Activated CD4-positive, alpha-beta T cell treated with anti-CD3 and anti-CD28 coated beads for 36 hours (primary cell): ENCODE measurements at regions not wholly inside any gene's neighbourhood (a gene's known extent, or its start where the extent isn't known, plus 50 kb on each side); places are given as distances from the start of the nearest gene placed in this dataset.
"Not testable (repeated sequence)": the region's sequence is repeated elsewhere in the genome, so short reads cannot be mapped to it uniquely, and the experiment has no call there.

Experiments used
- ATAC-seq: fragments of 200-7000 bp; cut with Tn5 transposase; one replicate; pipeline ENCODE4 v1.10.0; 2021; ENCODE audit warnings: mild to moderate bottlenecking, moderate library complexity
- CTCF ChIA-PET: fragments of 350-600 bp; sonication (Branson Sonifier 250); formaldehyde crosslinking; loops from one replicate; lab custom pipeline; 2021; ENCODE audit warnings: antibody characterized with exemption; lab: Charles Lee
- POLR2A ChIA-PET: fragments of 350-600 bp; sonication (Branson Sonifier 250); formaldehyde crosslinking; loops from one replicate; lab custom pipeline; 2021; ENCODE audit warnings: antibody characterized with exemption, inconsistent platforms; lab: Charles Lee
- DNase-seq: peaks from one replicate; pipeline ENCODE4 v3.0.0-alpha.2; 2020
- H3K27ac Mint-ChIP-seq: one replicate; pipeline ENCODE4 v1.8.0; 2021; ENCODE audit warnings: mixed read lengths
- H3K27me3 Mint-ChIP-seq: one replicate; pipeline ENCODE4 v1.8.0; 2021; ENCODE audit warnings: mixed read lengths
- H3K36me3 Mint-ChIP-seq: one replicate; pipeline ENCODE4 v1.8.0; 2021; ENCODE audit warnings: low read depth, mixed read lengths
- H3K4me1 Mint-ChIP-seq: one replicate; pipeline ENCODE4 v1.8.0; 2021; ENCODE audit warnings: mixed read lengths
- H3K4me3 Mint-ChIP-seq: one replicate; pipeline ENCODE4 v1.8.0; 2021; ENCODE audit warnings: mild to moderate bottlenecking, moderate library complexity, mixed read lengths
- H3K9me3 Mint-ChIP-seq: one replicate; pipeline ENCODE4 v1.8.0; 2021; ENCODE audit warnings: low read depth, mixed read lengths
- intact Hi-C, 2 experiments: fragments of 100-400 bp; cut with DNase I in 1 of 2; cut with micrococcal nuclease in 1 of 2; formaldehyde crosslinking; loops; one replicate each; pipeline versions ENCODE4 v1.14.2 to v1.15.1; 2022 to 2024; cut with DNase I, micrococcal nuclease

DNA sequence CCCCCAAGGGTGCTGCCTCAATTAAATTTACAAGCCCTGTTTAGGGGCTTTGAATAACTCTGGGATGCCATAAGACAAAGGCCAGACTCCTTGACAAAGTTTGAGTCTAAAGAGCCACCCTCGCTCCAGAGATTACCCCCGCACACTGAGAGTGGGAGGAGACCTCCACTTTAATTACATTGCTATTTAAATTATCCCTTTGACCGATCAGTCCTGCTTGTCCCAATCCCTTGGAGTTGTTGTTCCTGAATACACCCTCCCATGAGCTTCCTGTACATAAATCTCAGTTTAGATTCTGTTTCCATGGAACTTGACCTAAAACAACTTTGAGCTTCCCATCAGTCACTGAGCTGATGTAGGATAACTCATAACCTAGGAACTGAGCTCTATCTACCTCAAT is 596.3 kb downstream of the PYDC2 start:
- Mint-ChIP-seq H3K4me3 (no peak overlapping the region), H3K36me3 (no peaks in the 10 kb centered on the region), H3K4me1 (no peaks in the 10 kb centered on the region), H3K27ac (no peak overlapping the region), H3K27me3 (no peaks in the 10 kb centered on the region), H3K9me3 (no peaks in the 10 kb centered on the region)
- intact Hi-C loops: no loop called here
- CTCF ChIA-PET: interaction anchor here (0.6 kb wide), 1 partner anchor 116 kb away, joined by 3 read pairs; no protein-coding TSS in a partner anchor
- ATAC-seq: no peak
- no peak for DNase-seq
- POLR2A ChIA-PET: no interaction called here

DNA sequence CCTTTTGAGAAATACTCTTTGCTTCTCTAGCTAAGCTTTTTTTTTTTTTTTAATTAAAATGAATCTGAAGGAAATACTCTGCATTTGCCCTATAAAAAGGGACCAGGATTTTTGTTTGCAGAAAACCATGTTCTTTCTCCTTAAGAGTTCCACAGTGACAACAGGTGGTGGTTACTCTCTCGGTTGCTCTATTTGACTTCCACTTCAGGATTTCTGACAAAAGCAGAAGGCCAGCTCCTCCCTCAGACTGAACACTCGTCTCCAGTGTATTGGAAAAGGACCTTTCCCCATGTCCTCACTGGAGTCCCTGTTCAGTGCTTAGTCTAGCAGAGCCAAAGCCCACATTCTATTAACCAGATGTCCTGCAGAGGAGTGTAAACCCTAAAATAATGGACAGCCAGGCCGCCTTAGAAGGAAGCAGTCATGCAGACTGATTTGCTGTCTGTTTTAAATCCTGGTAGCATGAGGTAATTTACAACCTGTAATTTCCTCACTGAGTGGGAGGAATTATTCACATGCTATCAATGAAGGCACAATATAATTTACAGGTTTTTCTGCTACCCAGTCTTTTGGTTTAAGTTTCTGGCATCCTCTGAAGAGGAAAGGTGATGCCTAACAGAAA is 599.3 kb downstream of the PYDC2 start:
- DNase-seq (no peak), ATAC-seq (no peak)
- H3K9me3 Mint-ChIP-seq: peaks cover 2% of the 10 kb centered on the region
- no peaks in the 10 kb centered on the region for H3K4me1 Mint-ChIP-seq
- no peaks in the 10 kb centered on the region for H3K36me3 Mint-ChIP-seq
- intact Hi-C loops: no loop called here
- H3K4me3 Mint-ChIP-seq: no peak overlapping the region
- POLR2A ChIA-PET: no interaction called here
- CTCF ChIA-PET: no interaction called here
- no peaks in the 10 kb centered on the region for H3K27me3 Mint-ChIP-seq
- H3K27ac Mint-ChIP-seq: no peak overlapping the region

DNA sequence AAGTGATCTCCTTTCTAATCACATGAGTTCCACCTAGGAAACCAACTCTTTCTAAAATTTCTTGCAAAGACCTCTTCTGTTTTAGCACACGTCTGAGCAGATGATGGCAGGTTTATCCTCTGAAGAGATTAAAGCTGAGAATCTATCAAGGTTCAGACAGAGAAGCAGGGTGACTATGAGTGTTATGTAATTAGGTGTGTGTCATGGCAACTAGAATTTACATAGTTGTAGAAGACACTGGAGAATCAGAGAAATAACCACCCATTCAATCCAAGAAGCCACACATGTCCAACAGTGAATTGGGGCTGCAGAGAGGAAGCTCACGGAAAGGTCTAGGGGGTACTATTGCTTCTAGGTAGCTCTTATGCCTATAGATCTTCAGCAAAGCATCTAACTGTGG is 600.5 kb downstream of the PYDC2 start:
- ChIA-PET POLR2A (no interaction called here), CTCF (no interaction called here)
- ATAC-seq (no peak), DNase-seq (no peak)
- peaks cover 2% of the 10 kb centered on the region for H3K9me3 Mint-ChIP-seq
- H3K36me3 Mint-ChIP-seq: no peaks in the 10 kb centered on the region
- intact Hi-C loops: no loop called here
- no peak overlapping the region for H3K27ac Mint-ChIP-seq
- H3K4me1 Mint-ChIP-seq: no peaks in the 10 kb centered on the region
- H3K4me3 Mint-ChIP-seq: no peak overlapping the region
- no peaks in the 10 kb centered on the region for H3K27me3 Mint-ChIP-seq

DNA sequence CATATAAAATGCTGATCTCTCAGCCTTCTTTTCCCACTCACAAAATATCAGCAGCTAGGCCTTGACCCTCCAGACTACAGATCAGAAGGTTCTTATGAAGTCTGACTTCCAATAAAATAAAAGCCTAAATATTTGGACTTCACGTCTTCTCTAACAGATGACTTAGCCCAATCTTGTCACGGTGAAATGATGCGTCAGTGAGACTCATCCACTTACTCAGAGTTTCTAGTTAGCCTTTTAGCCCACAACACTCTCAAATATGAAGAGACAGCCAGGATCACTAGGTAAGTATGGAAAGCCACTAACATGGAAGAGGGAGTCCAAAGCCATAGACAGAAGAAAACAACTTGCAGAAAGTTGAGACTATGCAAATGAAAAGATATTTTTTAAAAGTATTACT is 601.2 kb downstream of the PYDC2 start:
- Mint-ChIP-seq H3K4me3 (no peak overlapping the region), H3K9me3 (peaks cover 2% of the 10 kb centered on the region), H3K27me3 (no peaks in the 10 kb centered on the region), H3K27ac (no peak overlapping the region), H3K36me3 (no peaks in the 10 kb centered on the region), H3K4me1 (no peaks in the 10 kb centered on the region)
- POLR2A ChIA-PET: no interaction called here
- CTCF ChIA-PET: no interaction called here
- intact Hi-C loops: no loop called here
- DNase-seq (no peak), ATAC-seq (no peak)

DNA sequence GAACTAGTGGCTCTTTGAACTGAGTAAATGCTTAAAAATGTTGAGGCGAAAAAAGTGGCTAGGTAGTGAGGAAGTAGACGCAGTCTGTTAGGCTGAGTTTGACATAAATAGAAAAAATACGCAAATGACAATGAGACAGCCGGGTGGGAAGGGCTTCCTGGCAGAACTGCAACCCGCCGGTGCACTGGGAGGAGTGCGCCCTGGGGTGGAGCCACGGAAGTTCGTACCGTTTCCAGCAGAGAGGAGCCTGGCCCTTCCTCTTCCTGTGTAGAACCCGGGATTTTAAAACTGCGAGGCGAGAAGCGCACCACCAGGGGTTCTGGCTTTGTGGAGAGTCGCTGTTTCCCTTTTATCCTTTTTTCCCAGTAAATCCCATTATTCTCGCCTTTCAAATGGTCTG is 602.6 kb downstream of the PYDC2 start:
- POLR2A ChIA-PET: no interaction called here
- no peak for ATAC-seq
- DNase-seq: no peak

DNA sequence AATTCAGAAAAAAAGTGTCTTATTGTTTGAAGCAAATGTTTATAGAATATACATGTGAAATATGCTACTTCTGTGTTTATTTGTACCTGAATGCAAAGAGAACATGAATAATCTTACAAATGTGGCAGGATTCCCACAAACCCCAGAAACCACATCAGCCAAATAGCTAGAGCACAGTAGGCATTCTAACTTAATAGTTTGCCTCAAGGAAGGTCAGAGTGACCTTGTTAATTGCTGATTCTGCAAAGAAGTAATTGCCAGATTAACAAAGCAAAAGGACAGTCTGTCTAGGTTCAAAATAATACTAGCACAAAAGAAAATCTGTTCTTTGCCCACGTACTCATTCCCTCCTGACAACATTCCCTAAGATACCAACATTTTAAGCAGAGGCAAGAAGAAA is 604.0 kb downstream of the PYDC2 start:
- intact Hi-C loops: no loop called here
- no peaks in the 10 kb centered on the region for H3K4me1 Mint-ChIP-seq
- no peak overlapping the region for H3K27ac Mint-ChIP-seq
- ChIA-PET CTCF (no interaction called here), POLR2A (no interaction called here)
- no peaks in the 10 kb centered on the region for H3K27me3 Mint-ChIP-seq
- no peaks in the 10 kb centered on the region for H3K36me3 Mint-ChIP-seq
- H3K9me3 Mint-ChIP-seq: peaks cover 2% of the 10 kb centered on the region
- ATAC-seq (no peak), DNase-seq (no peak)
- H3K4me3 Mint-ChIP-seq: no peak overlapping the region

More for the DNA sequence above, 602.6 kb downstream of the PYDC2 start:
- no peak overlapping the region for H3K27ac Mint-ChIP-seq
- no peak overlapping the region for H3K4me3 Mint-ChIP-seq
- H3K36me3 Mint-ChIP-seq: no peaks in the 10 kb centered on the region
- no peaks in the 10 kb centered on the region for H3K4me1 Mint-ChIP-seq
- no peaks in the 10 kb centered on the region for H3K27me3 Mint-ChIP-seq
- peaks cover 2% of the 10 kb centered on the region for H3K9me3 Mint-ChIP-seq
- intact Hi-C loops: no loop called here
- CTCF ChIA-PET: no interaction called here

DNA sequence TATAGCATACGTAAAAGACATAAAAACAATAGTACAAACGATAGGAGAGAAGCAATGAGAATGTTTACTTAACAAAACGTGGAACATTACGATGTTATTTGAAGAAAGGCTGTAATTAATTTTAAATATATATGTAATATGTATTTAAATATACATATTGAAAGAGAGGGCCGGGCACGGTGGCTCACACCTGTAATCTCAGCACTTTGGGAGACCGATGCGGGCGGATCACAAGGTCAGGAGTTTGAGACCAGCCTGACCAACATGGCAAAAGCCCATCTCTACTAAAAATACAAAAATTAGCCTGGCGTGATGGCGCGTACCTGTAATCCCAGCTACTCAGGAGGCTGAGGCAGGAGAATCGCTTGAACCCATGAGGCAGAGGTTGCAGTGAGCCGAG is 605.3 kb downstream of the PYDC2 start:
- H3K4me1 Mint-ChIP-seq, H3K36me3 Mint-ChIP-seq, DNase-seq, ATAC-seq, H3K27ac Mint-ChIP-seq, H3K4me3 Mint-ChIP-seq, H3K27me3 Mint-ChIP-seq, H3K9me3 Mint-ChIP-seq, POLR2A ChIA-PET, intact Hi-C loops, CTCF ChIA-PET: not testable (repeated sequence)

DNA sequence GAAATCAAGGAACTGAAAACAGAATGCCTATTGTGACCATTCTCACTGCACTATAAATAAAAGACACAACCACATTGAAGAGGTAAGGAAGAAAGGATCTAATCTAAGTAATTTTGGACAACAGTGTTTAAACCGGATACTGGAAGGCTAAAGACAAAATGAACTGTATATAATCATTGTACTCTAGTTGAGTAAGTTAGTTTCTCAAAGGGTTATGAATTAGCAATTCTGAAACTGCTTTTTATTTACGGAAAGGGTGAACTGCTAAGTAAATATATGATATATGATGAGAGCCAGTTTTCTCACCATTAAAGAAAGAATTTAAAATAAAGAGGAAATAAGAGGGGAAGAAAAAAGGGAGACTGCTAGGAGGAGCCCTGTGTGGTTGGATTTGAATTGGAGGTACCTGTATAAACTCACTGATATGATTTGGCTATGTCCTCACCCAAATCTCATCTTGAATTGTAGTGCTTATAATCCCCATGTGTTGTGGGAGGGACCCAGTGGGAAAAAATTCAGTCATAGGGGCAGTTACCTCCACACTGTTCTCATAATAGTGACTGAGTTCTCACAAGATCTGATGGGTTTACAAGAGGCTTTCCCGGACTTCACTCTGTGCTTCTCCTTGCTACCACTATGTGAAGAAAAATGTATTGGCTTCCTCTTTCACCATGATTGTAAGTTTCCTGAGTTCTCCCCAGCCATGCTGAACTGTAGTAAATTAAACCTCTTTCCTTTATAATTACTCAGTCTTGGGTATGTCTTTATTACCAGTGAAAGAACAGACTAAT is 607.7 kb downstream of the PYDC2 start:
- Mint-ChIP-seq H3K36me3 (no peaks in the 10 kb centered on the region), H3K27ac (no peak overlapping the region), H3K4me3 (no peak overlapping the region), H3K4me1 (no peaks in the 10 kb centered on the region), H3K9me3 (peaks cover 2% of the 10 kb centered on the region), H3K27me3 (no peaks in the 10 kb centered on the region)
- no peak for ATAC-seq
- intact Hi-C loops: no loop called here
- DNase-seq: no peak
- POLR2A ChIA-PET: no interaction called here
- CTCF ChIA-PET: no interaction called here

DNA sequence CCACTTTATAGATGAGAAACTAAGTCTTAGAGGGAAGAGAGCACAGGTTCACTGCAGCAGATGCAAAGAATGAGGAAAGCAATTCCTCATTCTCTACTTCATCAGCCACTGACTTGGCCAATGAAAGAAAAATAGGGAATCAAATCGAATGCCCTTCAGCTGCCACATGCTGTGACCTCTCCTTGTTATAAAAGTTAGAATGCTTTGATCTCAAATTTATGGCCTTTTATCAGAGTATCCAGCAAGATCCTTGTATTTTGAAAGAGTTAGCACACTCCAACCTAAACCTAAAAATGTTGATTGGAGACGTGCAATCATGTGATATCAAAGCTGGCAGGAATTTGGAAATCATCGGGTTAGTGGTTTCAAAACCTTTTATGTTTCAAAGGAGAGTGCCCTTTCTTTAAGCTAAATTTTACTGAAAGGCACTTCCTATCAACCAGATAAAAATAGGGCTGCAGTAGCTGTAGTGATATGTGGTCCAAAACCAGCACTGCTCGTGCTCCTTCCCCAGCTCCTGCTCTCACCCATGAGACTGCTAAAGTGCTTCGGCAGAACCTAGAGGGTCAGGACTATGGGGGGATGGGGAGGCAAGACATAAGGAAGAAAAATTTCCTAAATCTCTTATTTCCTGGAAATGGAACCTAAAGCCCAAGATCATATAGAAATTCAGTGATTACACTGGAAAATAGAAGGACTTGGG is 617.0 kb downstream of the PYDC2 start:
- ChIA-PET POLR2A (no interaction called here), CTCF (interaction anchor here (1.1 kb wide), 2 partner anchors 11 to 367 kb away, joined by 3 to 4 read pairs; no protein-coding TSS in a partner anchor)
- no peak overlapping the region for H3K27ac Mint-ChIP-seq
- no peaks in the 10 kb centered on the region for H3K36me3 Mint-ChIP-seq
- DNase-seq (no peak), ATAC-seq (no peak)
- no peaks in the 10 kb centered on the region for H3K9me3 Mint-ChIP-seq
- no peak overlapping the region for H3K4me3 Mint-ChIP-seq
- H3K27me3 Mint-ChIP-seq: no peaks in the 10 kb centered on the region
- H3K4me1 Mint-ChIP-seq: no peaks in the 10 kb centered on the region
- intact Hi-C loops: no loop called here

DNA sequence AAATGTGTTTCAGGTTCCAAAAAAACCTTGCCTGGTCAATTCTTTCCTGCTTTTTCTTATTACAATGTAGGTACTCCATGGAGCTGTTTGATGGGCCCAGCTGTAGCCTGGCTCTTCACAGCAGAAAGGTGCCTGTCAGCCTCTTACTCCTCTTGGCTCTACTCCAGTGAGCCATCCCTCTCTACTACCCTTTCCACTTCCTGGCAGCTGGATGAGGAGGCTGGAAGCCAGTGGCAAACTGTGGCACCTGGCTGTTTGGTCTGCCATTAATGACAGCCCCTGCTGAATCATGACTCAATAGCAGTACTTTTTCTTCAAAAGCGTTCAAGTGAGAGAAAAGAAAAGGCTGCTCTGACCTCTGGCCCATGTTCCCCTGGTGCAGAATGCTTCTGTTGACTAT is 618.1 kb downstream of the PYDC2 start:
- H3K9me3 Mint-ChIP-seq: no peaks in the 10 kb centered on the region
- H3K4me1 Mint-ChIP-seq: no peaks in the 10 kb centered on the region
- DNase-seq (no peak), ATAC-seq (no peak)
- no peak overlapping the region for H3K4me3 Mint-ChIP-seq
- intact Hi-C loops: no loop called here
- no peaks in the 10 kb centered on the region for H3K27me3 Mint-ChIP-seq
- CTCF ChIA-PET: no interaction called here
- POLR2A ChIA-PET: no interaction called here
- no peak overlapping the region for H3K27ac Mint-ChIP-seq
- H3K36me3 Mint-ChIP-seq: no peaks in the 10 kb centered on the region

DNA sequence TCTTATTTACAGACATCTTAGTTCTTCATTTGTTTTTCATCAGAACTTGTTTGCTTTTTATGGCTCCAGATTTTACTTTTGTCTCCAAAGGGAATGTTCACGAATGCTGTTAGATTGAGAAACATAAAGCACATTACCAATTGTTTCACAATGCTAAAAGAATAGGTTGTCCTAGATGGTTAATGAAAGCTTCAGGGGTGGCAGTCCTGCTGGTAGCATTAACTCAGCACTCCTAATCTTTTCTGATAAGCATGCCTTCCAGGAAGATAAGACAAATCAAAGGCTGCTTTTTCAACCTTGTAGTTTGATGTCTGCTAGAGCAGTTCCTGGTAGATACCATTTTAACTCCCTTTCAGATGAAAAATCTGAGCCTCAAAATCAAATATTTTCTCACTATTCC is 619.4 kb downstream of the PYDC2 start:
- H3K4me1 Mint-ChIP-seq: no peaks in the 10 kb centered on the region
- H3K9me3 Mint-ChIP-seq: no peaks in the 10 kb centered on the region
- H3K4me3 Mint-ChIP-seq: no peak overlapping the region
- ChIA-PET POLR2A (no interaction called here), CTCF (no interaction called here)
- DNase-seq (no peak), ATAC-seq (no peak)
- H3K27ac Mint-ChIP-seq: no peak overlapping the region
- no peaks in the 10 kb centered on the region for H3K27me3 Mint-ChIP-seq
- intact Hi-C loops: no loop called here
- H3K36me3 Mint-ChIP-seq: no peaks in the 10 kb centered on the region
